Activated naive CD4-positive, alpha-beta T cell treated with Interleukin-2 at 50 U/mL for 16 hours (primary cell): ENCODE measurements at regions not wholly inside any gene's neighbourhood (a gene's known extent, or its start where the extent isn't known, plus 50 kb on each side); places are given as distances from the start of the nearest gene placed in this dataset.

Source experiments
- DNase-seq: peaks from one replicate; pipeline ENCODE4 v3.0.0-alpha.2; 2020

- DNase-seq, result no peak
Measured at GRCh38 chr3:106326941-106327695, 458.3 kb upstream of the CBLB start.

- no peak for DNase-seq
Measured at GRCh38 chr3:106327696-106328025, 458.8 kb upstream of the CBLB start.

- DNase-seq, result no peak
Measured at GRCh38 chr3:106328224-106328623, 459.4 kb upstream of the CBLB start.

- no peak for DNase-seq
Measured at GRCh38 chr3:106329521-106329920, 460.7 kb upstream of the CBLB start.

GRCh38 chr3:106331636-106332035 is 462.8 kb upstream of the CBLB start:
- DNase-seq, result no peak

GRCh38 chr3:106332129-106332528 is 463.3 kb upstream of the CBLB start:
- DNase-seq, result no peak

- peak; percentile 57 for DNase-seq
Measured at GRCh38 chr3:106332884-106333283, 464.1 kb upstream of the CBLB start.

- peak; percentile 71 for DNase-seq
Measured at GRCh38 chr3:106333911-106334618, 465.3 kb upstream of the CBLB start.

- no peak for DNase-seq
Measured at GRCh38 chr3:106336619-106337018, 467.8 kb upstream of the CBLB start.

GRCh38 chr3:106337116-106337515 is 468.3 kb upstream of the CBLB start:
- no peak for DNase-seq

GRCh38 chr3:106338582-106339214 is 469.9 kb upstream of the CBLB start:
- DNase-seq, result no peak

GRCh38 chr3:106339551-106339950 is 470.7 kb upstream of the CBLB start:
- no peak for DNase-seq

GRCh38 chr3:106341087-106341486 is 472.3 kb upstream of the CBLB start:
- DNase-seq, result no peak

GRCh38 chr3:106341586-106342162 is 472.9 kb upstream of the CBLB start:
- no peak for DNase-seq

- no peak for DNase-seq
Measured at GRCh38 chr3:106342386-106342785, 473.6 kb upstream of the CBLB start.

- no peak for DNase-seq
Measured at GRCh38 chr3:106343811-106344210, 475.0 kb upstream of the CBLB start.

- DNase-seq, result no peak
Measured at GRCh38 chr3:106345353-106346027, 476.7 kb upstream of the CBLB start.

- no peak for DNase-seq
Measured at GRCh38 chr3:106347350-106347749, 478.5 kb upstream of the CBLB start.

GRCh38 chr3:106348139-106348690 is 479.4 kb upstream of the CBLB start:
- DNase-seq, result no peak

- no peak for DNase-seq
Measured at GRCh38 chr3:106349191-106349881, 480.5 kb upstream of the CBLB start.

- no peak for DNase-seq
Measured at GRCh38 chr3:106355873-106356272, 487.1 kb upstream of the CBLB start.

GRCh38 chr3:106359692-106360091 is 490.9 kb upstream of the CBLB start:
- no peak for DNase-seq
